HG03432 (cell line): ENCODE measurements at regions not wholly inside any gene's neighbourhood (a gene's known extent, or its start where the extent isn't known, plus 50 kb on each side); places are given as distances from the start of the nearest gene placed in this dataset.

Source experiments
- ATAC-seq: cut with Tn5 transposase; IDR thresholded peaks from one replicate; pipeline ENCODE4 v1.9.1; 2021; ENCODE audit warnings: mild to moderate bottlenecking, moderate library complexity; ENCODE audit not compliant: unreplicated experiment

DNA sequence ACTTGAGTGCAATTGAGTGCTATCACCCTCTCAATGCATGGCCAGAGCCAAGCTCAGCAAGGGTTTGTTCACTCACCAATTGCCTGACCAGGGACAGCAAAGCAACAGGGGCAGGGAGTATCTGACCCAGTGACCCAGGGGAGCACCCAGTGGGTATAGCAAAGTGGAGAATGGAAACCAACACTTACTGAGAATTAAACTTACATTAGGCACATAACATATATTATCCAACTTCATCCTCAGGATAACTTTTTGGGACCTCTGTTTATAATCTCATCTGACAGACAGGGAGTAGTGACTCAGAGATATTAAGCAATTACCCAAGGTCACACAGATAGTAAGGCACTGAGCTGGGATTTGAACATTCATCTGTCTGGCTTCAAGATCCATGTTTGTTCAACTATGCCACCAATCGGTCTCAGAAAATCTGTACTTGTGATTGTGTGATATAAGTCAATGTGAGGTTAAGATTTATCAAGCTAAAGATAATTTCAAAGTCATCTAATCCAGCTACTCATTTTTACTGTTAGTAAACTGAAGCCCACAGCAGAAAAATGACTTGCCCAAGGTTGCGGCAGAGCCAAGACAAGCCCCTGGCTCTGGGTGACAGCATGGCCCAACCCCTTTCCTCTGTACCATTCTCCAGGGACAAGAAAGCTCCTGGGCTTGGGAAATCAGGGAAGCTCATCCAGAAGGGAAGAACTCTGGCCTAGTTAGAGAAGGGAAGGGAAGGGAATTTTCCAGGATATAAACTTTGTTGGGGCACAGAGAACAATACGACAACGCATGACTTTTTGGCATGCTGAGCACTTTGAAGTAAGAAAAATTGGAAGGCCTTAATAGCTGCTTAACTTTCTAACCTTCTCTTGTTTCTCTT is 138.0 kb upstream of the SMAD3 start:
- ATAC-seq = no peak

DNA sequence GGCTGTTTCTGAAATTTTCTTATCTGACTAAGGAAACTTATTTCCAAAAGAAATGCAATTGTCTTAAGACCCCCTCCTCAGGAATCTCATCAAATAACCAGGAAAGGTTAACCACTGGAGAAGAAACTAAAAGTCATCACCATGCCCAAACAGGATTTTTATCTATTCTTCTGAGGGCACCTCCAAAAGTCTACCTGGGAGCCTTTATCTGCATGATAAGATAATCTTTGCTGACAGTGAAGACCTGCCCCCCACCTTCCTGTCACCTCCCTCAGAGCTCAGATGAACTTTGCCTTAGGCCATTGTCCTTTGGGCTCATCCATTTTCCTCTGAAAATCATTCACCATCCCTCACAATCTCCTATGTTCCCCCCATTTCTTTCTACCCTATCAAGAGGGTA is 137.3 kb upstream of the SMAD3 start:
- ATAC-seq = no peak

DNA sequence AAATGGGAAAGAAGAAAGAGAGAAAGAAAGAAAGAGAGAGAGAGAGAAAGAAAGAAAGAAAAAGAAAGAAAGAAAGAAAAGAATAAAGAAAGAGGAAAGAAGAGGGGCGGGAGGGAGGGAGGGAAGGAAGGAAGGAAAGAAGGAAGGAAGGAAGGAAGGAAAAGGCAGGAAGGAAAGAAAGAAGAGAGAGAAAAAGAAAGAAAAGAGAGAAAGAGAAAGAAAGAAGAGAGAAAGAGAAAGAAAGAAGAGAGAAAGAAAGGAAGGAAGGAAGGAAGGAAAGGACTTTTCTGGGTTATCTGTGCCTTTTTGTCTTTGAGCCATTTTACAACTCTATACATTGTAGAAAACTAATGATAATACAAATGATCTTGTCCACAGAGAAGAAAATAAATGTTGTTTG is 136.6 kb upstream of the SMAD3 start:
- no peak for ATAC-seq

DNA sequence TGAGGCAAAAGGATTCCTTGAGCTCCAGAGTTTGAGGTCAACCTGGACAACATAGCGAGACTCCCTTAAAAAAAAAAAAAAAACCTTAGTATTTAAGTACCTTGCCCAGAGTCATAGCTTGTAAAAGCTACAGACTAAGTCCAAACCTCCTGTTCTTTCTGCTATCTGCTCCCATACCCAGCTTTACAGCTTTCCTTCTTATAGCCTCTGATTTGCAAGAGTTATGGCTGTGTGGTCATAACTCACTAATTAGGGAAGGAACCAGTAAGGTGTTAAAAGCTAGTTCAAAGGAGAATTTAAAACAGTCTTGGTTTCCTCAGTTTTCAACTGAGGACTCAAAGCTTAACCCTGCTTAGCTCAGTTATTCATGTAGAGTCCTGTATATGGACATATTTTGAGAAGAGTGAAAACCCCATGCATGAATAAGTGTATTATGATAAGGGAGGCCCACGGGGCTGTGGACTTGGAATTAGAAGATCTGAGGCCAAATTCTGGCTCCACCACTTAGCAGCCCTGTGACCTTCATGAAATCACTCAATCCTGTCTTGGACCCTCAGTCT is 135.5 kb upstream of the SMAD3 start:
- no peak for ATAC-seq

DNA sequence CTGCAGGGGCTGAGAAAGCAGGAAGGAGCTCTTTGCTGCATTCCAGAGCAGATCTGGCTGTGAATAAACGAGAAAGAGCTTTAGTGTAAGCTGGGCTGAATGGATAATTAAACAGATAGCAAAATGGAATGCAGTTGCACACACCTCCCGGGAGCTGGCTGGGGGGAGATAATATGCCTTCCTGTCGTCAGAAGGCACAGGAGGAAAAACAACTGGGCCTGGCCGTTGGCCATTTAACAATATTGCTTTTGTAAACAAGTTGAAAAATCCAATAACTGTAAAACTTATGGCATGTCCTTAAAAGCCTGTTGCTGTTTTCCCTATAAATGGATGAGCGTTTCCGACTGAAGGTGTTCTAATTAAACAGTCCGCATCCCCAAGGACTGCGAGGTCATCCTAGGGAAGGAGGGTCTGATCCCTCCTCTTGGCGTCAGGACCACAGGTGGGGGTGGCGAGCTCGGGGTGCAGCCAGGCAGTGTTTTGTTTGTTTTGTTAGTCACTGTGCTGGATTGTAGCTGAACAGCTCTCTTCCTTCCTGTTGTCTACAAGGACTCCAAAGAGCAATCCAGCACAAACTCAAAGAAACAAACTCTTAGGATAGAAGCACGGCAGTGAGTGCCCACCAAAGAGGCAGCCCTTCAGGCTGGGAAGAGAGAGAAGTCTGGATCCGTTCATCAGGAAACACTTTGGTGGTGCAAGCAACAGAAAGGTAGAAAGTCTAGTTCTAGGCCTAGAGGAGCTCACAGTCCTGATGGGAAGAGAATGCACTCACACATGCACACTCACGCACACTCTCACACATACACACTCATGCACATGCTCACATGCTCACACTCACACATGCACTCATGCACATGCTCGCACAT is 133.4 kb upstream of the SMAD3 start:
- no peak for ATAC-seq

DNA sequence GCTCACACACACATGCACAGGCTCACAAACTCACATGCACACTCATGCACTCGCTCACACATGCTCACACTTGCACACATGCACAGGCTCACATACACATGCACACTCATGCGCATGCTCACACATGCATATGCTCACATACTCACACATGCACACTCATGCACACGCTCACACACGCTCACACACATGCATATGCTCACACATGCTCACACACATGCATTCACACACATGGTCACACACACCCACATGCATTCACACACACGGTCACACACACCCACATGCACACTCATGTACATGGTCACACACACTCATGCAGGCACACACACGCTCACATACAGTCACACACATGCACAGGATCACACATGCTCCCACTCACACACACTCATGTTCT is 132.8 kb upstream of the SMAD3 start:
- no peak for ATAC-seq

DNA sequence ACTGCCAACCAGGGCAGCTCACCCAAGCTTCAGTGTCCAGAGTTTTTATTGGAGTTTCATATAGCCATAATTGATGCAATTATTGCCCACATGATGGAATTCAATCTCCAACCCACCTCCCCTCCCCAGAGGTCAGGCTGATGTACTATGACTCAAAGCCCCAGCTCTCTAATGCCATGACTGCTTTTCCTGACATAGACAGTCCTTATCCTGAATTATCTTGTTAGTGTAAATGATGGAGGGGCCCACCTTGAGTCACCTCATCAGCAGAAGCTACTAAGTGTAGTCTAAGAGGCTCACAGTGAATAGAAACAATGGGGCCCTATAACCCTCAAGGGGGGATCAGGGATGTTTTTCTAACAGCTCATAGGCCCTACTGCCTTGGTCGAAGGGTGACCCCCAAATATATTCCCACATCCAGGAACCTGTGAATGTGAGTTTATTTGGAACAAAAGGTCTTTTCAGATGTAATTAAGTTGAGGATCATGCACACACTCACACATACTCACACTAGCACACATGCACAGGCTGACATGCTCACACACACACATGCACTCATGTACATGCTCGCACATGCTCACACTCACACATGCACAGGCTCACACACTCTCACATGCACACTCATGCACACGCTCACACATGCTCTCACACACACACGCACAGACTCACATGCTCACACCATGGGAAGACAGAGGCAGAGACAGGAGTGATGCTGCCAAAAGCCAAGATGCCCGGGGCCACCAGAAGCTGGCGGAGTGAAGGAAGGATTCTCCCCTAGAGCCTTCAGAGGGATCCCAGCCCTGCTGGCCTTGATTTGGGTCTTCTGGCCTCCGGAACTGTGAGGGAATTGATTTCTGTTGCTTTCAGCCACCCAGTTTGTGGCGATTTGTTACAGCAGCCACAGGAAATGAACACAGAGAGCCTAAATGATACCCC is 131.2 kb upstream of the SMAD3 start:
- no peak for ATAC-seq

DNA sequence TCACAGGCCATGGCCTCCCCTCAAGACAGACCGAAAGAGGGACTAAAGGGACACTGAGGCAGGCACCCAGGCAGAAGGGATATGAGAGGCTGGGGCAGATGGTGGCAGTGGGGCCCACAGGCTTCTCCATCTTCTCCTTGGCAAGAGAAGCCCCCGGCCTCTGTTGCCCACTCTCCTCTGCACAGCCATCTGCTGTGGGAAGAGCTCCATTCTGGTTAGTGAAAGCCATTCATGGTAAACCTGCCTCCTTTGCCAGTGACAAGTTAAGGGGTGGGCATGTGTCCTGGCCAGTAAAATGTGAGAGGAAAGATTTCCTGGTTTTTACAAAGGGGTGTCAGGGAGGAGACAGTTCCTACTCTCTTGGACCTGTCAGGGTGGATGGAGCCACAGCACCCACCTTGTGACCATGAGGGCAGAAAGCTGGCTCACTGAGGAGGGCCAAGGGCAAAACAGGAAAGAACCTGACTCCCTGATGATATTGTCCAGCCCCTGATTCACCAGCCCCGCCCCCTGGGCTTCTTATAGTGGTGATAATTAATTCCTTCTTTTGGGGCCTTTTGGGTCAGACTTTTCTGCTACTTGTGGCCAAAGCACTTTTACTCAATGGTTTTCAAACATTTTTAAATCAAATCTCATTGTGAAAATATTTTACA is 130.4 kb upstream of the SMAD3 start:
- no peak for ATAC-seq

DNA sequence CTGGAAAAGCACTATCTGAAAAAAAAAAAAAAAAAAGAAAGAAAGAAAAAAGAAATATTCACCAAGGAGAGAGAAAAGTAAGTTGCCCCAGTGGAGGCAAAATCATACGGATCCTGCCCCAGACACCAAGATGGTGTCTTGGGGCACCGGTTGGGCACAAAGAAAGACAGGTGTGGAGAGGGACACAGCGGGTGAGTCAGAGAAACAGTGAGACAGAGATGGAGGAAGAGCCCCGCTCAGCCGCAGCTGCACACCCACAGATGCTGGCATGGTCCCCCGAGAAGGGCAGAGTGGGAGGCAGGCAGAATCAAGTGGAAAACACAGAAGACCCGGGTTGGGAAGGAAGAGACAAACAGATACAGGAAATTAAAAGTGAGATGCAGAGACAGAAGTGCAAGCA is 129.7 kb upstream of the SMAD3 start:
- ATAC-seq = no peak

DNA sequence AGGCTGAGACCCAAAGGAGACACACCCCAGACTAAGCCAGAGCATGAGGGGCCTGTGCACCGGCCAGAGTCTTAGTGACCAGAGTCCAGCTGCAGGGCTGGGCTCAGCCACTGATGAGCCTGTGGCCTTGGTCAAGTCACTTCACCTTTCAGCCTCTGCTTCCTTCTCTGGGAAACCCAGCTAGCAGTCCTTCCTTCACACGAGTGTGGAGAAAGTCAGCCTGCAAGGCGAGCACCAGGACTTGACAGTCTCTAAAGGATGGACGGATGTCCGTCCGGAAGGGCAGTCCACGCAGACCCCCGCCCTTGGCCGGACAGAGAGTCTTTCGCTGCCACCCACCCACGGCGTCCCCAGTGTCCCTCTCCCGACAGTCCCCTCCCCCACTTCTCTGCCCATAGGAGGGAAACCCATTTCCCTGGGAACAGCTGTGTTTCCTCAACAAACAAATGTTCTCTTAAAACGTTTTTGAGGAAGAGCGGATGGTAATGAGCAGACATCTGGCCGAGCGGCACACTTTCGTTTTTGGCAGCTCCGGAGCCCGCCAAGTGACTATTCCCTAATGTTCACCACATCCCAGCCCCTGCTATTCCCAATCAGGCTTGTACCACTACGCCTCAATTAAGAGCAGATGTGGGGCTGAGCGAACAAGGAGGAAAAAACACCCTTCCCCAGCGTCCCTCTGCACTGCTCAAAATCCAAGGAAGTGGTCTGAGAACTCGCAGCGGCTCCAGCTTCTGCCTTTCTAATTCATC is 129.1 kb upstream of the SMAD3 start:
- no peak for ATAC-seq

DNA sequence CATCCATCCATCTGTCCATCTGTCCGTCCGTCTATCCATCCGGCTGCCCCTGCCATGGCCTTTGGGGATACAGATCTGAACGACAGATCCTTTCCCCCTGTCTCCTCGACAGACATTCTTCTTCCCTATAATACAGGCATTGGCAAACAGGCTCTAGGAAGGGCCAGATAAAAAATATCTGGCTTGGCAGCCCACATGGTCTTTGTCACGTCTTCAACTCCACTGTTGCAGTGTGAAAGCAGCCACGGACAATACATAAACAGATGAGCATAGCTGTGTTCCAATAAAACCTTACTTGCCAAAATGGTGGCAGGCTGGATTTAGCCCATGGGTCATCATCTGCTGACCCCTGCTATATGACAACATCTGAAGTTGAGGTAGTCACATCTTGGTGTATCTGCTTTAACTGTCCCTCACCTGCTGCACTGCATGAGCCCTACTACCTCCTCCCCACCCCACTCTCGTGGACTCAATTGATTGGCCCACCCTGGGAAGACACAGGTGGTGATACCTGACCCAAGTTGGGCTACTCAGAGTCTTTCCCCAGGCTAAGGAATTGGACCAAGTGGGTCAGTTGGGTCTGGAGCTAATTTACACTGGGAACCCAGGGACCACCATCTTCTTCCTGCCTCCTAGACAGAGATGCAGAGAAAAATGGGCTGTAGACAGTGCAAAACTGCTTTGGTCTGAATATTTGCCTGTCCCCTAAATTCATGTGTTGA is 128.4 kb upstream of the SMAD3 start:
- ATAC-seq = no peak

DNA sequence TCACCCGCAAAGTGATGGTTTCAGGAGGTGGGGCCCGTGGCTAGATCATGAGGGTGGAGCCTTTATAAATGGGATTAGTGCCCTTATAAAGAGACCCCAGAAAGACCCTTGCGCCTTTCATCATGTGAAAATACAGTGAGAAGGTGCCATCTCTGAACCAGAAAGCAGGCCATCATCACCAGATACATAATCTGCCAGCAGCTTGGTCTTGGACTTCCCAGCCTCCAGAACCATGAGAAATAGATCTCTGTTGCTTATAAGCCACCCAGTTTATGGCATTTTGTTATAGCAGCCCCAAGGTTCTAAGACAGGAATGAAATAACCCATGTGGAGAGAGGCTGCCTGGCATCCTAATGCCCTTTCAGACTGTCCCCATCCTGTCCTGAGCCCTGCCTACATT is 127.8 kb upstream of the SMAD3 start:
- no peak for ATAC-seq

DNA sequence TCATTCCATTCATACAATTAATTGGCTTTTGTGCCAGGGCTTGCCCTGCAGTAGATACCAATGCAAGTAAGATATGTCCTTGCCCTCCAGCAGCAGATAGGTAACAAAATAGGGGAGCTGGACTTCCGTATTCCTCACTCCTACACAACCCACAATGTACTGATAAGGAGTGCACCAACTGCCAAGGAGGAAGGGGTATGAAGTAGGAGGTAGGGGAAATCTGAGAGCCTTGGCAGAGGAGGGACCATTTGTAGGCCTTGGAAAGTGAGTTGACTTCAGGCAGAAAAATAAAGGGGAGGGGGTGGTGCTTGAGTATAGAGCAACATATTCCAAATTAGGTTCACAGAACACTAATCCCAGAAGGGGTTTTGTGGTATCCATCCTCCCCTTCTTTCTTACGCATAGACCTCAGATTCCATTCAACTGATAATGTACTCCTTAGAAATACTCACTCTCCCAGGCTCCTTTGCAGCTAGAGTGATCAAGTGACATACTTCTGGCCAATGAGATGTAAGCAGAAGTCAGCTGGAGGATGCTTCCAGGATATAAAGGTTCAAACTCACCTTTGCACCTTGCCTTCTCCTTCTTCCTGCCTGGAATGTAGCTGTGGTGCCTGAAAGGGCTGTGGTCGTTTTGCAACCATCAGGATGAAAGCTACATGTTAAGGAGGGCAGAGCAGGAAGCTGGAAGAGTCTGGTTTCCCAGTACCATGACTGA is 127.1 kb upstream of the SMAD3 start:
- no peak for ATAC-seq

DNA sequence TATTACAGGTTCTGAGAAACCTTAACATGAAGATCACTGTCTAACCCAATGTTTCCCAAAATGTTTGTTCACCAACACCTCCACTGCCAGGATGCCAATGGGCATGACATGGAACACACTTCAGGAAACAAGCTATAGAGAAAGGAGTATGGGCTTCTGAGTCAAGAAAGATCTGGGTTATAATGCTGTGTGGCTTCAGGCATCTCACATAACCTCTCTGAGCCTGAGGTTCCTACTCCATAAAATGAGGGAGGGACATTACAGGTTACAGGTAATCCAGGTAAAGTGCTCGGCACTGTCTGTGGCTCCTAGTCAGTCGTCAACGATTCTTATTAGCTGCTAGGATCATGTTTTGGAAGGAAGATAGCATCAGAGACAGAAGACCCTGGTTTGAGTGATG is 126.4 kb upstream of the SMAD3 start:
- ATAC-seq = no peak

DNA sequence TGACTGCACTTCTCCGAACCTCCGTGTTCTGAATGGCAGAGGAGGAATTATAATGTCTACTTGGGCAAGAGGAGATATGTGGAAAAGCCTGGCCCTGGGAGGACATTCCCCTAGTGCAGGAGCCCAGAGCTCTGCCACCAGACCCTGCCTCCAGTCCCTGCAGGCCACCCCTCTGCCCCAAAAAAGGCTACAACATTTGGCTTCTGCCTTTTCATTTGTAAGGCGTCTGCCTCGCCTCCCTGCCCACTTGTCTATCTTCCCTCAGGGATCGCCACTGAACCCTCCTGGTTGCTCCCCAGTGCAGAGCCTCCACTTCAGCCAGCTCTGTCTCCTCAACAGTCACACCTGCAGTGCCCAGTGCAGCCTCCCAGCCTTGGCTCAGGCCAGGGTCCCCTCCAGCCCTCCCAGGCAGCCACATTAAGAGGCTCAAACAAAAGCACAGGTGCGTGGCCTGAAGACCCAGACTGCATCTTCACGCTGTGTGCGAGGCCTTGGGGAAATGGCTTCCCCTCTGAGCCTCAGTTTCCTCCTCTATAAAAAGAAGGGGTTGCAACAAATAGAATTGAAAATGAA is 125.9 kb upstream of the SMAD3 start:
- ATAC-seq = no peak

DNA sequence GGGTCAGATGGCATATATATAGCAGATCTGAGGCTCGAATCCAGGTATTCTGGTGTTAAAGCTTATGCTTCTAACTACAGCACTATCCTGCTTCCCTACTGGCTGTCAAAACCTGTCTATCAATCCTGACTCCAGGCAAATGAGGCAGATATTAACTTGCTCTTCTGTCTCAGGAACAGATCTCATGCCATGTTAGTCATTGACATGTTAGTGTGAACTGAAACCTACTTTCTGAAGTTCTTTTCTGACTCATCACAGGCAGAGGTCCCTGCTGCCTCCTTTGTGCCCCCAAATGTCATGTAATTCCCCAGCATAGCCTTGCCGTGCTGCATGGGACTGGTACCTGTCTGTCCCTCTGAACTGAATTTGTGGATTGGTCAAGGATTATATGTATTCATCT is 125.0 kb upstream of the SMAD3 start:
- ATAC-seq = peak; percentile 64

DNA sequence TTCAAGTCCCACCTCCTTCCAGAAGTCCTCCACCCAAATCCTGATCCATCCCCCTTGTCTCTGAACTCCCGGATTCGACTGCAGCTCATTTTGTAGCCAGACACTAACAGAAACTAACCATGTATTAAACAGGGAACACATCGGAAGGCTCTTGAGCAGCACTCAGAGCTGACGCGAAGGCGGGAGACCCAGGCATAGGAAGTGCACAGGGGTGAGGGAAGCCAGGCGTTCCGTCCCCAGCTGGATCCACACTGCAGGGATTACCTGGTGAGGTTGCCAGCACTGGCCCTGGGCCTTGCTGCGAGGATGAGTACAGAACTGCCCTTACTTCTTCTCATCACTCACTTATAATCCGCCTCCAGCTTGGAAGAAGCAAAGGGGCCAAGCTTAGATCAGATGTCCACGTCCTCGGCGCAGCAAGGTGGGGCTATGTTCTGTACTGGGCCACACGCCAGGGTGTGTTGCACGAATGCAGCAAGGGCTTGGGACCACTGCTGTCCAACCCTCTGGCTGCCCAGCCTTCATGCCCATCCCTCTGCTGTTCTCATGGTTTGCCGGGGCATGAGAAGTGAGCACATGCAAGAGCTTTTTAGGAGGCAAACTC is 124.2 kb upstream of the SMAD3 start:
- no peak for ATAC-seq
